ENCODE measurements at regions not wholly inside any gene's neighbourhood (a gene's known extent, or its start where the extent isn't known, plus 50 kb on each side); places are given as distances from the start of the nearest gene placed in this dataset.

DNA sequence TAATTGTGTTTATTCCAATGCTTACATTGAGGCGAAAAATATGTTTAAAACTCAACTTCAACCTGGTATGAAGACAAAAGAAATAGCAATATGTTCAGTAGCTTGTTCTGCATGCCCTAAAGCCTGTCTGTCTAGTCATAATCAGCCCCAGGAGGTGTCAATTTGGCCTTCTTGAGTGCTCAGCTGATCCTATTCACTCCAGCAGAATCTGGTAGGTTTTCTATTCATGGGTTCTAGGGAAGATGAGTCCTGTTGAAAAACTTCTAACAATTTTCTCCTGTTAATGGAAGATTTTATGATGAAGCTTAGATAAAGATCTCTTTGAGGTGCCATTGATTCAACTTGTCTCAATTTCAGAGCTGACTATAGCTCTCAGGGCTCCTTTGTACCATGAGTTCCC, 402.0 kb upstream of the UBE2E3 start:
- TF ChIP-seq POLR2A (IDR thresholded peaks at IDR 0.05) (no peak), POLR2AphosphoS5 (IDR thresholded peaks at IDR 0.05) (no peak), CTCF (IDR thresholded peaks at IDR 0.05 in 8 of 11, conservative IDR thresholded peaks at IDR 0.05 in 3 of 11) (no peak)
- WGBS, 5 donors = 80 to 89% (median 86%) methylated on average over 1 of the region's 1 CpG
- Histone ChIP-seq H3K4me1 (no peaks in the 10 kb centered on the region), H3K27me3 (replicated peaks in 1 of 7) (no peaks in the 10 kb centered on the region), H3K36me3 (no peaks in the 10 kb centered on the region), H3K27ac (no peak overlapping the region), H3K9me3 (no peaks in the 10 kb centered on the region), H3K4me3 (no peak overlapping the region)
- intact Hi-C loops (cut with DNase I; ENCODE audit: low total_unique reads) = no loop called here
- DNase-seq = no peak

- Histone ChIP-seq H3K36me3 (no peaks in the 10 kb centered on the region), H3K27ac (no peak overlapping the region), H3K4me1 (no peaks in the 10 kb centered on the region), H3K27me3 (replicated peaks in 1 of 7) (no peaks in the 10 kb centered on the region), H3K4me3 (no peak overlapping the region), H3K9me3 (no peaks in the 10 kb centered on the region)
- TF ChIP-seq POLR2AphosphoS5 (IDR thresholded peaks at IDR 0.05) (no peak), POLR2A (IDR thresholded peaks at IDR 0.05) (no peak), CTCF (IDR thresholded peaks at IDR 0.05 in 8 of 11, conservative IDR thresholded peaks at IDR 0.05 in 3 of 11) (no peak)
- WGBS, 5 donors = 54 to 79% (median 74%) methylated on average over 3 of the region's 3 CpGs
- DNase-seq = no peak
- intact Hi-C loops (cut with DNase I; ENCODE audit: low total_unique reads) = no loop called here
Measured at GRCh38 chr2:180577567-180577966, 402.8 kb upstream of the UBE2E3 start.

DNA sequence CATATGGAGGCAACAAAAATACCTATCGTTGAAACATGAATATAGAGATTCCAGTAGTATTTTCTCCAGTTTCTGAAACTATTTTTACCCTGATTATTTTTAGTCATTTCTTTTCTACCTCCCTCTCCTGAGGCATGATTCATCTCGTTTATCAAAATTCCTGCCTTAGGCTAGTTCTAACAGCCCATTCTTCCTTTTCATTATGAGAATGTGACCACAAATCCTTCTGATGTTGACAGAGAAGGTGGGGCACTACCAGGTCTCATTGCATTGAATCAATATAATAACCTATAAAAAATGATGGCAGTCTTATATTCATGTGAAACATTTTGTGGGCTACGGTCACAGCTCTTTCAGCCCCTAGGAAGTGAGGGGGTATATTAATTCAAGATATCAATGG, 406.5 kb upstream of the UBE2E3 start:
- H3K4me3 ChIP-seq = no peak overlapping the region
- TF ChIP-seq CTCF (IDR thresholded peaks at IDR 0.05 in 8 of 11, conservative IDR thresholded peaks at IDR 0.05 in 3 of 11) (no peak), POLR2AphosphoS5 (IDR thresholded peaks at IDR 0.05) (no peak), POLR2A (IDR thresholded peaks at IDR 0.05) (no peak)
- H3K9me3 ChIP-seq = no peaks in the 10 kb centered on the region
- H3K4me1 ChIP-seq = no peaks in the 10 kb centered on the region
- intact Hi-C loops (cut with DNase I; ENCODE audit: low total_unique reads) = no loop called here
- H3K27me3 ChIP-seq (replicated peaks in 1 of 7) = no peaks in the 10 kb centered on the region
- no peak for DNase-seq
- WGBS, 5 donors = 55 to 65% (median 61%) methylated on average over 3 of the region's 3 CpGs
- no peak overlapping the region for H3K27ac ChIP-seq
- no peaks in the 10 kb centered on the region for H3K36me3 ChIP-seq

GRCh38 chr2:180572346-180572745, 408.1 kb upstream of the UBE2E3 start:
- Histone ChIP-seq H3K9me3 (no peaks in the 10 kb centered on the region), H3K27ac (no peak overlapping the region), H3K36me3 (no peaks in the 10 kb centered on the region), H3K27me3 (replicated peaks in 1 of 7) (no peaks in the 10 kb centered on the region), H3K4me1 (no peaks in the 10 kb centered on the region), H3K4me3 (no peak overlapping the region)
- DNase-seq = no peak
- TF ChIP-seq POLR2A (IDR thresholded peaks at IDR 0.05) (no peak), POLR2AphosphoS5 (IDR thresholded peaks at IDR 0.05) (no peak), CTCF (IDR thresholded peaks at IDR 0.05 in 8 of 11, conservative IDR thresholded peaks at IDR 0.05 in 3 of 11) (no peak)
- intact Hi-C loops (cut with DNase I; ENCODE audit: low total_unique reads) = no loop called here

All from spleen (tissue), 11 donors.